Stomach (tissue), 4 donors: ENCODE measurements at regions not wholly inside any gene's neighbourhood (a gene's known extent, or its start where the extent isn't known, plus 50 kb on each side); places are given as distances from the start of the nearest gene placed in this dataset.

Source experiments
- POLR2AphosphoS5 ChIP-seq, 3 donors: sonication (generic); formaldehyde crosslinking; IDR thresholded peaks; one replicate each; pipeline ENCODE4 v1.6.1; 2016; ENCODE audit warnings: antibody characterized with exemption in 3 of 3
- TF ChIP-seq, protein P1 (sequence below), 7 experiments: fragments of 450-650 bp in 4 of 7; fragments of 200-600 bp in 3 of 7; sonication (generic) in 3 of 7; IDR thresholded peaks; one replicate each; pipeline ENCODE4 v1.5.1; 2016 to 2019; ENCODE audit warnings: antibody characterized with exemption in 7 of 7, control low read depth in 2 of 7, mild to moderate bottlenecking in 1 of 7

DNA sequence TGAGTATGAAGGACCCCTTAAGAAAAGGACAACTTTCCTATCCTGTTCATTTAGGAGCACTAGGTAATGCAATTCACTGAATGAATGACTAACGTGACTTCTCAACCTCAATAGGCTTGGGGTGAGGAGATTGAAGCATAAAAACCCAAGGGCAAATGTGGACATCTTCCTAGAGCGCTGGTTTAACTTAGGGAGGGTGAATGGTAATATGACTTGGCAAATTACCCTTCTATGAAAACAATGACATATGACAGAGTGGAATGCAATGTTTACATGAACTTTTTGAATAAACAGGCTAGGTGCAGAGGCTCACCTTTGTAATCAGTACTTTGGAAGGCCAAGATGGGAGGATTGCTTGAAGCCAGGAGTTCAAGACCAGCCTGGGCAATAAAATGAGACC is 83.9 kb upstream of the ANK3 start:
- TF ChIP-seq, protein P1, sequence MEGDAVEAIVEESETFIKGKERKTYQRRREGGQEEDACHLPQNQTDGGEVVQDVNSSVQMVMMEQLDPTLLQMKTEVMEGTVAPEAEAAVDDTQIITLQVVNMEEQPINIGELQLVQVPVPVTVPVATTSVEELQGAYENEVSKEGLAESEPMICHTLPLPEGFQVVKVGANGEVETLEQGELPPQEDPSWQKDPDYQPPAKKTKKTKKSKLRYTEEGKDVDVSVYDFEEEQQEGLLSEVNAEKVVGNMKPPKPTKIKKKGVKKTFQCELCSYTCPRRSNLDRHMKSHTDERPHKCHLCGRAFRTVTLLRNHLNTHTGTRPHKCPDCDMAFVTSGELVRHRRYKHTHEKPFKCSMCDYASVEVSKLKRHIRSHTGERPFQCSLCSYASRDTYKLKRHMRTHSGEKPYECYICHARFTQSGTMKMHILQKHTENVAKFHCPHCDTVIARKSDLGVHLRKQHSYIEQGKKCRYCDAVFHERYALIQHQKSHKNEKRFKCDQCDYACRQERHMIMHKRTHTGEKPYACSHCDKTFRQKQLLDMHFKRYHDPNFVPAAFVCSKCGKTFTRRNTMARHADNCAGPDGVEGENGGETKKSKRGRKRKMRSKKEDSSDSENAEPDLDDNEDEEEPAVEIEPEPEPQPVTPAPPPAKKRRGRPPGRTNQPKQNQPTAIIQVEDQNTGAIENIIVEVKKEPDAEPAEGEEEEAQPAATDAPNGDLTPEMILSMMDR (IDR thresholded peaks at IDR 0.05): no peak
- no peak for TF ChIP-seq POLR2AphosphoS5 (IDR thresholded peaks at IDR 0.05)
